ENCODE measurements at regions not wholly inside any gene's neighbourhood (a gene's known extent, or its start where the extent isn't known, plus 50 kb on each side); places are given as distances from the start of the nearest gene placed in this dataset.
"Not testable (repeated sequence)": the region's sequence is repeated elsewhere in the genome, so short reads cannot be mapped to it uniquely, and the experiment has no call there.

- no peak for TF ChIP-seq POLR2A (IDR thresholded peaks at IDR 0.05)
- no peak for TF ChIP-seq CTCF (IDR thresholded peaks at IDR 0.05)
- TF ChIP-seq EP300 (IDR thresholded peaks at IDR 0.05): peak in 1 of 2 donors; percentile 38
- Histone ChIP-seq H3K27ac (no peak overlapping the region), H3K36me3 (no peaks in the 10 kb centered on the region), H3K4me1 (no peaks in the 10 kb centered on the region), H3K9me3 (peaks cover 0 to 46% (median 0%) of the 10 kb centered on the region in 4 donors), H3K4me3 (no peak overlapping the region), H3K27me3 (no peaks in the 10 kb centered on the region)
- peak in 1 of 2 donors; percentile 9 for DNase-seq (ENCODE audit: low spot score in 2 of 2)
- WGBS, 2 donors: 69 to 83% methylated on average over 4 of the region's 4 CpGs
Observed at GRCh38 chr12:31906557-31907301, 52.5 kb upstream of the RESF1 start.

- DNase-seq (ENCODE audit: low spot score in 2 of 2): no peak
- Histone ChIP-seq H3K4me1 (no peaks in the 10 kb centered on the region), H3K27ac (no peak overlapping the region), H3K4me3 (no peak overlapping the region), H3K27me3 (no peaks in the 10 kb centered on the region), H3K36me3 (no peaks in the 10 kb centered on the region), H3K9me3 (peaks cover 0 to 29% (median 0%) of the 10 kb centered on the region in 4 donors)
- TF ChIP-seq EP300 (IDR thresholded peaks at IDR 0.05): no peak
- no peak for TF ChIP-seq CTCF (IDR thresholded peaks at IDR 0.05)
- no peak for TF ChIP-seq POLR2A (IDR thresholded peaks at IDR 0.05)
- WGBS, 2 donors: 78 to 93% methylated on average over 3 of the region's 3 CpGs
Observed at GRCh38 chr12:31903025-31903424, 56.2 kb upstream of the RESF1 start.

DNA sequence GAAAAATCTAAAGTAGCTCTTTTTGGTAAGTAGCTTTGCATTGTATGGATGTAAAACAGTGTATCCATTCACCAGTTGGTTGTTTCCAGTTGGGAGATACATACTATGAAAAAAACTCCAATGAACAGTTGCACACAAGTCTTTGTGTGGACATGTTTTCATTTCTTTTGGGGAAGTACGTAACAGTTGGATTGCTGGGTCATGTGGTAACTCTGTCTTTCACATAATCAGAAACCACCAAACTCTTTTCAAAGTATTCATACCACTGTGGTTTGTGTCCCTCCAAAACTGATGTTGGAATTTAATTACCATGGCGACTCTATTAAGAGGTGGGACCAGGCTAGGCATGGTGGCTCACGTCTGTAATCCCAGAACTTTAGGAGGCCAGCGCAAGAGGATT is 58.9 kb upstream of the RESF1 start:
- 79% methylated on average over 4 of the region's 4 CpGs for WGBS, 2 donors
- no peak for DNase-seq (ENCODE audit: low spot score in 2 of 2)
- peaks cover 0 to 2% (median 0%) of the 10 kb centered on the region in 4 donors for H3K9me3 ChIP-seq
- H3K4me1 ChIP-seq: peaks cover 0 to 6% (median 0%) of the 10 kb centered on the region in 4 donors
- H3K36me3 ChIP-seq: no peaks in the 10 kb centered on the region
- no peak overlapping the region for H3K4me3 ChIP-seq
- H3K27ac ChIP-seq: no peak overlapping the region
- TF ChIP-seq EP300 (IDR thresholded peaks at IDR 0.05) (no peak), POLR2A (IDR thresholded peaks at IDR 0.05) (no peak), CTCF (IDR thresholded peaks at IDR 0.05) (no peak)
- no peaks in the 10 kb centered on the region for H3K27me3 ChIP-seq

GRCh38 chr12:31899109-31899508 is 60.1 kb upstream of the RESF1 start:
- no peaks in the 10 kb centered on the region for H3K36me3 ChIP-seq
- 73 to 74% methylated on average over 2 of the region's 2 CpGs for WGBS, 2 donors
- H3K4me3 ChIP-seq: no peak overlapping the region
- TF ChIP-seq CTCF (IDR thresholded peaks at IDR 0.05) (no peak), EP300 (IDR thresholded peaks at IDR 0.05) (no peak), POLR2A (IDR thresholded peaks at IDR 0.05) (no peak)
- no peak for DNase-seq (ENCODE audit: low spot score in 2 of 2)
- peaks cover 0 to 6% (median 0%) of the 10 kb centered on the region in 4 donors for H3K4me1 ChIP-seq
- H3K27ac ChIP-seq: no peak overlapping the region
- no peaks in the 10 kb centered on the region for H3K27me3 ChIP-seq
- H3K9me3 ChIP-seq: no peaks in the 10 kb centered on the region

DNA sequence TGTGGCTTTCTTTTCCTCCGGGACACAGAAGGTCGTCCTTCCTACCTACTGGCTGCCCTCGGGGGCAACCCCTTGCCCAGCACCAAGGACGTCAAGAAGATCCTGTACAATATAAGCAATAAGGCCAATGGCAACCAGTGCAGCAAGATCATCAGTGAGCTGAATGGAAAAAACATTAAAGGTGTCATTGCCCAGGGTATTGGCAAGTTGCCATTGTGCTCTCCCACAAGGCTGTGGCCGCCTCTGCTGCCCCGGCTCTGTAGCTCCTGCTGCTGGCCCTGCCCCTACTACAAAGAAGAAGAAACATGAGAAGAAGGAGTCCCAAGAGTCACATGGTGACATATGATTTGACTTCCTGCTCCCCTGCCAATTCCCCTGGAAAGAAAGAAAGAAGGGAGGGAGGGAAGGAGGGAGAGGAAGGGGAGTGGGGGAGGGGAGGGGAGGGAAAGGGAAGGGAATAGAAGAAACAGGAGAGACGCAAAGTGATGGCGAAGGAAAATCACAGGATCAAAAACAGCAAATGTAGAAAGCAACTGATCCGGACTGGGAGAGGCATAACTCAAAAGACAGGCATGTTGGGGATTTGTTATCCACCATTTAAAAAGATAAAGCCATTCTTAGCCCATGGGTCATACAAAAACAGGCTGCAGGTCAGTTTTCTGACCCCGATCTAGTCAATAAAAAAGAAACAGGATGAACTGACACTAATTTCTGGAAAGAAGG is 61.3 kb upstream of the RESF1 start:
- WGBS, 2 donors: 40 to 51% methylated on average over 10 of the region's 10 CpGs

GRCh38 chr12:31897092-31897491 is 62.1 kb upstream of the RESF1 start:
- not testable (repeated sequence) for DNase-seq (ENCODE audit: low spot score in 2 of 2); H3K4me1 ChIP-seq; H3K9me3 ChIP-seq; H3K4me3 ChIP-seq; H3K27me3 ChIP-seq; H3K36me3 ChIP-seq
- 90 to 91% methylated on average over 8 of the region's 8 CpGs for WGBS, 2 donors
- H3K27ac ChIP-seq: peak overlapping the region in 2 of 4 donors; percentile 26 to 78

More for the DNA sequence above, 61.3 kb upstream of the RESF1 start:
- H3K27ac ChIP-seq: peak overlapping the region in 1 of 4 donors; percentile 78
- TF ChIP-seq POLR2A (IDR thresholded peaks at IDR 0.05) (no peak), CTCF (IDR thresholded peaks at IDR 0.05) (no peak), EP300 (IDR thresholded peaks at IDR 0.05) (peak in 1 of 2 donors; percentile 19)
- DNase-seq (ENCODE audit: low spot score in 2 of 2): peak in 1 of 2 donors; percentile 8
- no peaks in the 10 kb centered on the region for H3K36me3 ChIP-seq
- H3K4me1 ChIP-seq: peaks cover 0 to 6% (median 0%) of the 10 kb centered on the region in 4 donors
- H3K4me3 ChIP-seq: no peak overlapping the region
- no peaks in the 10 kb centered on the region for H3K27me3 ChIP-seq
- H3K9me3 ChIP-seq: no peaks in the 10 kb centered on the region

Measured in tibial nerve (tissue), 4 donors.